SK-N-SH treated with all-trans-retinoic acid at 6 μM for 48 hours (cell line): ENCODE measurements at regions not wholly inside any gene's neighbourhood (a gene's known extent, or its start where the extent isn't known, plus 50 kb on each side); places are given as distances from the start of the nearest gene placed in this dataset.
"Not testable (repeated sequence)": the region's sequence is repeated elsewhere in the genome, so short reads cannot be mapped to it uniquely, and the experiment has no call there.

Experiments
- ATAC-seq: fragments of 200-7000 bp; cut with Tn5 transposase; 3 replicates; pipeline ENCODE4 v1.9.1; 2020; ENCODE audit warnings: mild to moderate bottlenecking, moderate library complexity
- BACH2 ChIP-seq: fragments of 250-450 bp; sonication (Bioruptor Pico); IDR thresholded peaks from 2 replicates; pipeline ENCODE4 v1.9.0; 2021; ENCODE audit warnings: mild to moderate bottlenecking, borderline replicate concordance
- CSDC2 ChIP-seq: fragments of 250-450 bp; sonication (Bioruptor Pico); IDR thresholded peaks from 2 replicates; pipeline ENCODE4 v1.5.0; 2020; ENCODE audit warnings: mild to moderate bottlenecking, moderate library complexity
- CSRNP3 ChIP-seq: fragments of 250-450 bp; sonication (Bioruptor Pico); IDR thresholded peaks from 2 replicates; pipeline ENCODE4 v1.5.1; 2021; ENCODE audit warnings: mild to moderate bottlenecking, moderate library complexity
- ESRRG ChIP-seq: fragments of 250-450 bp; sonication (Bioruptor Pico); IDR thresholded peaks from 2 replicates; pipeline ENCODE4 v1.6.1; 2021; ENCODE audit warnings: mild to moderate bottlenecking
- ISL1 ChIP-seq: fragments of 250-450 bp; sonication (Bioruptor Pico); IDR thresholded peaks from 2 replicates; pipeline ENCODE4 v2.1.2; 2022; ENCODE audit warnings: mild to moderate bottlenecking, moderate library complexity
- POU6F1 ChIP-seq: fragments of 250-450 bp; sonication (Bioruptor Pico); IDR thresholded peaks from 2 replicates; pipeline ENCODE4 v1.8.0; 2021; ENCODE audit warnings: low read depth, mild to moderate bottlenecking, moderate library complexity, borderline replicate concordance
- PPARA ChIP-seq: fragments of 250-450 bp; sonication (Bioruptor Pico); IDR thresholded peaks from 2 replicates; pipeline ENCODE4 v1.5.0; 2020; ENCODE audit warnings: mild to moderate bottlenecking, borderline replicate concordance
- RARB ChIP-seq: fragments of 250-450 bp; sonication (Bioruptor Pico); IDR thresholded peaks from 2 replicates; pipeline ENCODE4 v1.8.0; 2021; ENCODE audit warnings: mild to moderate bottlenecking, moderate library complexity
- SNAI2 ChIP-seq: fragments of 250-450 bp; sonication (Bioruptor Pico); IDR thresholded peaks from 2 replicates; pipeline ENCODE4 v1.5.0; 2020; ENCODE audit warnings: mild to moderate bottlenecking, moderate library complexity
- TCF4 ChIP-seq: fragments of 250-450 bp; sonication (Bioruptor Pico); IDR thresholded peaks from 2 replicates; pipeline ENCODE4 v1.8.0; 2021; ENCODE audit warnings: mild to moderate bottlenecking, moderate library complexity, borderline replicate concordance
- TOX ChIP-seq: fragments of 250-450 bp; sonication (Bioruptor Pico); IDR thresholded peaks from 2 replicates; pipeline ENCODE4 v1.8.0; 2021; ENCODE audit warnings: mild to moderate bottlenecking, moderate library complexity, borderline replicate concordance
- ZC3H10 ChIP-seq: fragments of 250-450 bp; sonication (Bioruptor Pico); IDR thresholded peaks from 2 replicates; pipeline ENCODE4 v1.5.1; 2021; ENCODE audit warnings: mild to moderate bottlenecking, moderate library complexity
- ZFP3 ChIP-seq: fragments of 250-450 bp; sonication (Bioruptor Pico); IDR thresholded peaks from 2 replicates; pipeline ENCODE4 v1.5.0; 2020; ENCODE audit warnings: mild to moderate bottlenecking, moderate library complexity
- ZFP30 ChIP-seq: fragments of 450-650 bp; formaldehyde crosslinking; IDR thresholded peaks from 2 replicates; pipeline ENCODE4 v1.5.0; 2022; ENCODE audit warnings: mild to moderate bottlenecking, moderate library complexity
- ZNF70 ChIP-seq: fragments of 450-650 bp; formaldehyde crosslinking; IDR thresholded peaks from 2 replicates; pipeline ENCODE4 v1.5.0; 2020; ENCODE audit warnings: mild to moderate bottlenecking, moderate library complexity
- ZNF8 ChIP-seq: fragments of 450-650 bp; formaldehyde crosslinking; IDR thresholded peaks from 2 replicates; pipeline ENCODE4 v1.5.0; 2020; ENCODE audit warnings: mild to moderate bottlenecking, moderate library complexity
- TF ChIP-seq, protein P1 (sequence below): fragments of 250-450 bp; sonication (Bioruptor Pico); IDR thresholded peaks from 2 replicates; pipeline ENCODE4 v1.5.1; 2020; ENCODE audit warnings: low read depth, mild to moderate bottlenecking, moderate library complexity
- TF ChIP-seq, protein P2 (sequence below): fragments of 250-450 bp; sonication (Bioruptor Pico); IDR thresholded peaks from 2 replicates; pipeline ENCODE4 v1.8.0; 2020; ENCODE audit warnings: mild to moderate bottlenecking, moderate library complexity, borderline replicate concordance
- TF ChIP-seq, protein P3 (sequence below): fragments of 250-450 bp; sonication (Bioruptor Pico); IDR thresholded peaks from 2 replicates; pipeline ENCODE4 v1.5.0; 2020; ENCODE audit warnings: mild to moderate bottlenecking, moderate library complexity

DNA sequence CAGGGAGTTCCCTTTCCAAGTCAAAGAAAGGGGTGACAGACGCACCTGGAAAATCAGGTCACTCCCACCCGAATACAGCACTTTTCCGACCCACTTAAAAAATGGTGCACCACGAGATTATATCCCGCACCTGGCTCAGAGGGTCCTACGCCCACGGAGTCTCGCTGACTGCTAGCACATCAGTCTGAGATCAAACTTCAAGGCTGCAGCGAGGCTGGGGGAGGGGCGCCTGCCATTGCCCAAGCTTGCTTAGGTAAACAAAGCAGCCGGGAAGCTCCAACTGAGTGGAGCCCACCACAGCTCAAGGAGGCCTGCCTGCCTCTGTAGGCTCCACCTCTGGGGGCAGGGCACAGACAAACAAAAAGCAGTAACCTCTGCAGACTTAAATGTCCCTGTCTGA is 277.8 kb upstream of the ARHGAP42 start:
- ATAC-seq, result not testable (repeated sequence)

DNA sequence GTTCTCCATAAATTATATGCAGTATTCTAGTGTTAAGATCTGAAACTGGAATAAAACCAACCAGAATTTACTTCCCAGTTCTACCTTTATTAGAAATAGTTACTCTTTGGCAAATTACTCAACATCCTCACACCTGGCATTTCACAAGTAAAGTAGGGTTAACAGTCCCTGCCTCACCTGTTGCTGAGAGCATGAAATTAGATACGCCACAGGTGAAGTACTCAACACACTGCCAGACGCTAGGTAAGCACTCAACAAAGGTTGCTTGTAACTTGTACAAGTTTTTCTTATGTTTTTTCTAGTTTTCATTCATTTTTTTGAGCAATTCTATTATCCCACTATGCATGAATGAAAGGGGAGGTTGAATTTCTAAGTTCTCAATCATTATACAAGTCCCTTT is 267.6 kb upstream of the ARHGAP42 start:
- TF ChIP-seq ZFP3 (CRISPR knock-in tag), result no peak
- TF ChIP-seq, protein P1, sequence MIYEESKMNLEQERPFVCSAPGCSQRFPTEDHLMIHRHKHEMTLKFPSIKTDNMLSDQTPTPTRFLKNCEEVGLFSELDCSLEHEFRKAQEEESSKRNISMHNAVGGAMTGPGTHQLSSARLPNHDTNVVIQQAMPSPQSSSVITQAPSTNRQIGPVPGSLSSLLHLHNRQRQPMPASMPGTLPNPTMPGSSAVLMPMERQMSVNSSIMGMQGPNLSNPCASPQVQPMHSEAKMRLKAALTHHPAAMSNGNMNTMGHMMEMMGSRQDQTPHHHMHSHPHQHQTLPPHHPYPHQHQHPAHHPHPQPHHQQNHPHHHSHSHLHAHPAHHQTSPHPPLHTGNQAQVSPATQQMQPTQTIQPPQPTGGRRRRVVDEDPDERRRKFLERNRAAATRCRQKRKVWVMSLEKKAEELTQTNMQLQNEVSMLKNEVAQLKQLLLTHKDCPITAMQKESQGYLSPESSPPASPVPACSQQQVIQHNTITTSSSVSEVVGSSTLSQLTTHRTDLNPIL (CRISPR knock-in tag), result no peak
- no peak for TF ChIP-seq ZFP30 (CRISPR knock-in tag)
- TF ChIP-seq TOX, result no peak
- no peak for TF ChIP-seq ESRRG (CRISPR knock-in tag)
- no peak for TF ChIP-seq ZNF8
- no peak for TF ChIP-seq CSRNP3 (CRISPR knock-in tag)
- no peak for TF ChIP-seq ISL1
- TF ChIP-seq, protein P2, sequence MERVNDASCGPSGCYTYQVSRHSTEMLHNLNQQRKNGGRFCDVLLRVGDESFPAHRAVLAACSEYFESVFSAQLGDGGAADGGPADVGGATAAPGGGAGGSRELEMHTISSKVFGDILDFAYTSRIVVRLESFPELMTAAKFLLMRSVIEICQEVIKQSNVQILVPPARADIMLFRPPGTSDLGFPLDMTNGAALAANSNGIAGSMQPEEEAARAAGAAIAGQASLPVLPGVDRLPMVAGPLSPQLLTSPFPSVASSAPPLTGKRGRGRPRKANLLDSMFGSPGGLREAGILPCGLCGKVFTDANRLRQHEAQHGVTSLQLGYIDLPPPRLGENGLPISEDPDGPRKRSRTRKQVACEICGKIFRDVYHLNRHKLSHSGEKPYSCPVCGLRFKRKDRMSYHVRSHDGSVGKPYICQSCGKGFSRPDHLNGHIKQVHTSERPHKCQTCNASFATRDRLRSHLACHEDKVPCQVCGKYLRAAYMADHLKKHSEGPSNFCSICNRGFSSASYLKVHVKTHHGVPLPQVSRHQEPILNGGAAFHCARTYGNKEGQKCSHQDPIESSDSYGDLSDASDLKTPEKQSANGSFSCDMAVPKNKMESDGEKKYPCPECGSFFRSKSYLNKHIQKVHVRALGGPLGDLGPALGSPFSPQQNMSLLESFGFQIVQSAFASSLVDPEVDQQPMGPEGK (CRISPR knock-in tag), result no peak
- no peak for TF ChIP-seq TCF4 (CRISPR knock-in tag)
- no peak for TF ChIP-seq PPARA (CRISPR knock-in tag)
- no peak for TF ChIP-seq RARB
- TF ChIP-seq POU6F1 (CRISPR knock-in tag), result no peak
- TF ChIP-seq, protein P3, sequence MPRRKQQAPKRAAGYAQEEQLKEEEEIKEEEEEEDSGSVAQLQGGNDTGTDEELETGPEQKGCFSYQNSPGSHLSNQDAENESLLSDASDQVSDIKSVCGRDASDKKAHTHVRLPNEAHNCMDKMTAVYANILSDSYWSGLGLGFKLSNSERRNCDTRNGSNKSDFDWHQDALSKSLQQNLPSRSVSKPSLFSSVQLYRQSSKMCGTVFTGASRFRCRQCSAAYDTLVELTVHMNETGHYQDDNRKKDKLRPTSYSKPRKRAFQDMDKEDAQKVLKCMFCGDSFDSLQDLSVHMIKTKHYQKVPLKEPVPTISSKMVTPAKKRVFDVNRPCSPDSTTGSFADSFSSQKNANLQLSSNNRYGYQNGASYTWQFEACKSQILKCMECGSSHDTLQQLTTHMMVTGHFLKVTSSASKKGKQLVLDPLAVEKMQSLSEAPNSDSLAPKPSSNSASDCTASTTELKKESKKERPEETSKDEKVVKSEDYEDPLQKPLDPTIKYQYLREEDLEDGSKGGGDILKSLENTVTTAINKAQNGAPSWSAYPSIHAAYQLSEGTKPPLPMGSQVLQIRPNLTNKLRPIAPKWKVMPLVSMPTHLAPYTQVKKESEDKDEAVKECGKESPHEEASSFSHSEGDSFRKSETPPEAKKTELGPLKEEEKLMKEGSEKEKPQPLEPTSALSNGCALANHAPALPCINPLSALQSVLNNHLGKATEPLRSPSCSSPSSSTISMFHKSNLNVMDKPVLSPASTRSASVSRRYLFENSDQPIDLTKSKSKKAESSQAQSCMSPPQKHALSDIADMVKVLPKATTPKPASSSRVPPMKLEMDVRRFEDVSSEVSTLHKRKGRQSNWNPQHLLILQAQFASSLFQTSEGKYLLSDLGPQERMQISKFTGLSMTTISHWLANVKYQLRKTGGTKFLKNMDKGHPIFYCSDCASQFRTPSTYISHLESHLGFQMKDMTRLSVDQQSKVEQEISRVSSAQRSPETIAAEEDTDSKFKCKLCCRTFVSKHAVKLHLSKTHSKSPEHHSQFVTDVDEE, result no peak
- TF ChIP-seq BACH2, result no peak
- TF ChIP-seq ZC3H10 (CRISPR knock-in tag), result no peak
- no peak for TF ChIP-seq SNAI2 (CRISPR knock-in tag)
- ATAC-seq, result no peak

DNA sequence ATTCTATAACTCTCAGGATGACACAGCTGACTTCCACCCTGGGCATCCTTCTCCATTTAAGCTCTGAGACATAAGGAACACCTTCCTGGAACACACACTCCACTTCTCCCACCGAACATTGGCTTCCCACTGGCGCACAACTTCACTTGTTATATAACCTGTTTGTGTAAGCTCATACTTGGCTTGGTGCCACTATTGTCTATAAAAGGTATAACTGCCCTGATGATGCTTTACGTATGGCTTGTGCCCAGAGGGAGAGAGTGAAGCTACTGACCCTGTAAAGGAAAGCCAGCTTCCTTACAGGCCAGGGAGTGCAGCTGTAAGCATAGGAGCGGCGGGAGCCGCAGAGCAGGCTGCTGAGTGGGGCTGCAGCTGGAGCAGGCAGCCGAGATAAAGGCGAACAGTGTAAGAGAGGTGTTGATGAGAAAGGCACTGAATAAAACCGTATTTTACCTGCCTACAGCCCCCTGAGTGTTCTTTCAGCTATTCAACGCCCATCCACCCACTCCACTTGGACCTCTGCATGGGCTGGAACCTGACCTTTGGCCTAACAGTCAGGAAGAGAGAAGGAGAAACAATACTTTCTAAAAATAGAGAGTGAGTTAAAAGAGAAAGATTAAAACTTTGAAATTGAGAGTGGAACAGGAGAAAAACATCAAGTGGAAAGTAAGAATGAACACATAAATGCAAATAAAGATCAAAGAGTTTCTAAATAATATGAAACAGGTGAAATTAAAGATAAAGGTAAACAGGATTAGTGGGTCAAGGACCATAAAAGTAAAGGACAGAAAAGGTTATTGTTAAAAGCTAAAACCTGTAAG is 252.1 kb upstream of the ARHGAP42 start:
- TF ChIP-seq ZNF70 (CRISPR knock-in tag), result no peak
- no peak for TF ChIP-seq CSRNP3 (CRISPR knock-in tag)
- TF ChIP-seq ZFP3 (CRISPR knock-in tag), result no peak
- no peak for TF ChIP-seq ZNF8
- TF ChIP-seq POU6F1 (CRISPR knock-in tag), result no peak
- no peak for TF ChIP-seq ESRRG (CRISPR knock-in tag)
- no peak for TF ChIP-seq RARB
- no peak for TF ChIP-seq TCF4 (CRISPR knock-in tag)
- no peak for TF ChIP-seq CSDC2 (CRISPR knock-in tag)
- TF ChIP-seq, all 23 proteins: peak for 0
- no peak for ATAC-seq
